ENCODE measurements at regions not wholly inside any gene's neighbourhood (a gene's known extent, or its start where the extent isn't known, plus 50 kb on each side); places are given as distances from the start of the nearest gene placed in this dataset.
"Not testable (repeated sequence)": the region's sequence is repeated elsewhere in the genome, so short reads cannot be mapped to it uniquely, and the experiment has no call there.

GRCh38 chr1:117714546-117714945, 108.7 kb downstream of the TENT5C start:
- intact Hi-C loops (cut with DNase I): no loop called here
- TF ChIP-seq, protein P1, sequence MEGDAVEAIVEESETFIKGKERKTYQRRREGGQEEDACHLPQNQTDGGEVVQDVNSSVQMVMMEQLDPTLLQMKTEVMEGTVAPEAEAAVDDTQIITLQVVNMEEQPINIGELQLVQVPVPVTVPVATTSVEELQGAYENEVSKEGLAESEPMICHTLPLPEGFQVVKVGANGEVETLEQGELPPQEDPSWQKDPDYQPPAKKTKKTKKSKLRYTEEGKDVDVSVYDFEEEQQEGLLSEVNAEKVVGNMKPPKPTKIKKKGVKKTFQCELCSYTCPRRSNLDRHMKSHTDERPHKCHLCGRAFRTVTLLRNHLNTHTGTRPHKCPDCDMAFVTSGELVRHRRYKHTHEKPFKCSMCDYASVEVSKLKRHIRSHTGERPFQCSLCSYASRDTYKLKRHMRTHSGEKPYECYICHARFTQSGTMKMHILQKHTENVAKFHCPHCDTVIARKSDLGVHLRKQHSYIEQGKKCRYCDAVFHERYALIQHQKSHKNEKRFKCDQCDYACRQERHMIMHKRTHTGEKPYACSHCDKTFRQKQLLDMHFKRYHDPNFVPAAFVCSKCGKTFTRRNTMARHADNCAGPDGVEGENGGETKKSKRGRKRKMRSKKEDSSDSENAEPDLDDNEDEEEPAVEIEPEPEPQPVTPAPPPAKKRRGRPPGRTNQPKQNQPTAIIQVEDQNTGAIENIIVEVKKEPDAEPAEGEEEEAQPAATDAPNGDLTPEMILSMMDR (IDR thresholded peaks at IDR 0.05): no peak
- no peak for TF ChIP-seq POLR2A (IDR thresholded peaks at IDR 0.05)
- no peaks in the 10 kb centered on the region for H3K9me3 ChIP-seq
- H3K36me3 ChIP-seq: no peaks in the 10 kb centered on the region
- no peak overlapping the region for H3K27ac ChIP-seq
- WGBS (ENCODE audit: insufficient coverage, low coverage, low lambda C conversion rate, missing lambda C conversion rate): 71% methylated on average over 1 of the region's 1 CpG
- H3K27me3 ChIP-seq: no peaks in the 10 kb centered on the region
- H3K4me1 ChIP-seq: no peaks in the 10 kb centered on the region
- DNase-seq (no peak), ATAC-seq (no peak)
- no peak overlapping the region for H3K4me3 ChIP-seq

- H3K4me1 ChIP-seq; DNase-seq; H3K36me3 ChIP-seq; H3K4me3 ChIP-seq; H3K27me3 ChIP-seq; ATAC-seq; H3K9me3 ChIP-seq; H3K27ac ChIP-seq; intact Hi-C loops (cut with DNase I): not testable (repeated sequence)
- 37% methylated on average over 2 of the region's 4 CpGs for WGBS (ENCODE audit: insufficient coverage, low coverage, low lambda C conversion rate, missing lambda C conversion rate)
Observed at GRCh38 chr1:117716030-117716429, 110.2 kb downstream of the TENT5C start.

DNA sequence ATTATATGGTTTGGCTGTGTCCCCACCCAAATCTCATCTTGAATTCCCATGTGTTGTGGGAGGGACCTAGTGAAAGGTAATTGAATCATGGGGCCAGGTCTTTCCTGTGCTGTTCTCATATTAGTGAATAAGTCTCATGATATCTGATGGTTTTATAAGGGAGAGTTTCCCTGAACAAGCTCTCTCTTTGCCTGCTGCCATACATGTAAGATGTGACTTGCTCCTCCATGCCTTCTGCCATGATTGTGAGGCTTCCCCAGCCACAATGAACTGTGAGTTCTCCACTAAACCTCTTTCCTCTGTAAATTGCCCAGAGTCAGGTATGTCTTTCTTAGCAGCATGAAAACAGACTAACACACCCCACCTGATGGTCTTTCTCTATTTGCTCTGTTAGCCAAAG, 112.1 kb downstream of the TENT5C start:
- H3K4me3 ChIP-seq; ATAC-seq; H3K27ac ChIP-seq; H3K4me1 ChIP-seq; H3K27me3 ChIP-seq; DNase-seq; H3K9me3 ChIP-seq; intact Hi-C loops (cut with DNase I); H3K36me3 ChIP-seq: not testable (repeated sequence)

DNA sequence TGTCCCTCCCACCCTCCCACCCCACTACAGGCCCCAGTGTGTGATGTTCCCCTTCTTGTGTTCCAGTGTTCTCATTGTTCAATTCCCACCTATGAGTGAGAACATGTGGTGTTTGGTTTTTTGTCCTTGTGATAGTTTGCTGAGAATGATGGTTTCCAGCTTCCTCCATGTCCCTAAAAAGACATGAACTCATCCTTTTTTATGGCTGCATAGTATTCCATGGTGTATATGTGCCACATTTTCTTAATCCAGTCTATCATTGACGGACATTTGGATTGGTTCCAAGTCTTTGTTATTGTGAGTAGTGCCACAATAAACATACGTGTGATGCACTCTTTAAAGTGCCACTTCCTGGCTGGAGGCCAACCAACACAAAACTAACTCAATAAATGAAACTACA, 112.7 kb downstream of the TENT5C start:
- ATAC-seq; H3K36me3 ChIP-seq; H3K4me1 ChIP-seq; H3K9me3 ChIP-seq; H3K4me3 ChIP-seq; H3K27ac ChIP-seq; H3K27me3 ChIP-seq; DNase-seq; intact Hi-C loops (cut with DNase I): not testable (repeated sequence)
- 21% methylated on average over 2 of the region's 2 CpGs for WGBS (ENCODE audit: insufficient coverage, low coverage, low lambda C conversion rate, missing lambda C conversion rate)

DNA sequence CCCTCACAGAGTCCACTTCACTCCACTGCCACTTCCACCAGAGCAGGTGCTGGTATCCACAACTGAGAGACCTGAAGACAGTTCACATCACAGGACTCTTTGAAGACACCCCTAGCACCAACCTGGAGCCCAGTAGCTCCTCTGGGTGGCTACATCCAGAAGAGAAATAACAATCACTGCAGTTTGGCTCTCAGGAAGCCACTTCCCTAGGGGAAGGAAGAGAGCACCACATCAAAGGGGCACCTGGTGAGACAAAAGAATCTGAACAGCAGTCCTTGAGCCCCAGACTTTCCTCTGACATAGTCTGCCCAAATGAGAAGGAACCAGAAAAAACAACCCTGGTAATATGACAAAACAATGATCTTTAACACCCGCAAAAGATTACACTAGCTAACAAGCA, 113.2 kb downstream of the TENT5C start:
- H3K4me3 ChIP-seq: no peak overlapping the region
- no peaks in the 10 kb centered on the region for H3K9me3 ChIP-seq
- 58% methylated on average over 1 of the region's 1 CpG for WGBS (ENCODE audit: insufficient coverage, low coverage, low lambda C conversion rate, missing lambda C conversion rate)
- no peak overlapping the region for H3K27ac ChIP-seq
- ATAC-seq: no peak
- intact Hi-C loops (cut with DNase I): no loop called here
- TF ChIP-seq, protein P1 (IDR thresholded peaks at IDR 0.05): no peak
- no peak for TF ChIP-seq POLR2A (IDR thresholded peaks at IDR 0.05)
- no peaks in the 10 kb centered on the region for H3K27me3 ChIP-seq
- no peak for DNase-seq
- H3K36me3 ChIP-seq: no peaks in the 10 kb centered on the region
- no peaks in the 10 kb centered on the region for H3K4me1 ChIP-seq

DNA sequence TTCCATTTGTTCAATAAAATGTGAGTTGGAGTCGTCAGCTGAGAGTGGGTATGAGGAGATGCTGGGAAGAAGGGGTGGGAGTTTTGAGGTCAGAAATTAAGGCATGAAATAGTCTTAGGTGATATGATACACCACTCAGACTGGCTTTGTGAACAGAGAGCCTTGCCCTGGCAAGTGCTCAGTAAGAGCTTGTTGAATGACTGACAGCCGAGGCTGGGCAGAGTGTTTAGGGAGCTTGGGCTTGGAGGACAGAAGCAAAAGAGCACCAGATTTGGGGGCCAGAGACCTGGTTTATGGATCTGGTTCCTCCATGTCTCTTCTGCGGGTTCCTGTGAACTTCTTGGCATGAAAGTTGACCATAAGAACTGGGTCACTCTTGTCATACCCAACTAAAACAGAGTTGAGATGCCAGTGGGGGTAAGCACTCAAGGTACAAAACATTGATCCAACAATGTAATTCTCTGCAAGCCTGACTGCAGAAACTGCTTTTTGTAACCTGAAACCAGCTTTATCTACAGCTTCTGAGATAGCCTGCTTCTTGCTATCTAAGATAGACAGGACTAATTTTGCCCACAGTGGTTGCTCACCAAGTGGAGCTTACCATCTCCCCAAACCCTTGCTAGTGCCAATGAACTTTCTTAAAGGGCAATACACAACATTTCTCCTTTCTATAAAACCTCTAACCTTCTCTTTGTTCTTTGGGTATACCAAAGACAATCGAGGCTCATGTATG, 126.4 kb downstream of the TENT5C start:
- H3K27ac ChIP-seq: no peak overlapping the region
- DNase-seq: no peak
- H3K36me3 ChIP-seq: no peaks in the 10 kb centered on the region
- intact Hi-C loops (cut with DNase I): no loop called here
- H3K9me3 ChIP-seq: no peaks in the 10 kb centered on the region
- no peaks in the 10 kb centered on the region for H3K27me3 ChIP-seq
- WGBS (ENCODE audit: insufficient coverage, low coverage, low lambda C conversion rate, missing lambda C conversion rate): 69% methylated on average over 3 of the region's 4 CpGs
- no peak for ATAC-seq
- no peak overlapping the region for H3K4me3 ChIP-seq
- TF ChIP-seq, protein P1 (IDR thresholded peaks at IDR 0.05): no peak
- no peak for TF ChIP-seq POLR2A (IDR thresholded peaks at IDR 0.05)
- no peaks in the 10 kb centered on the region for H3K4me1 ChIP-seq

All from right lobe of liver (tissue), 6 donors.